CD4-positive, alpha-beta memory T cell (primary cell): ENCODE measurements at regions not wholly inside any gene's neighbourhood (a gene's known extent, or its start where the extent isn't known, plus 50 kb on each side); places are given as distances from the start of the nearest gene placed in this dataset.

Experiments
- CTCF ChIA-PET: fragments of 350-600 bp; sonication (Branson Sonifier 250); formaldehyde crosslinking; loops from one replicate; lab custom pipeline; 2021; ENCODE audit warnings: inconsistent platforms; ENCODE audit not compliant: partially characterized antibody; lab: Charles Lee
- POLR2A ChIA-PET: fragments of 350-600 bp; sonication (Branson Sonifier 250); formaldehyde crosslinking; loops from one replicate; lab custom pipeline; 2021; ENCODE audit not compliant: partially characterized antibody; lab: Charles Lee
- DNase-seq, 5 donors: peaks; one replicate each; pipeline versions ENCODE4 v3.0.0 to v3.0.0-alpha.2; 2020 to 2022; ENCODE audit warnings: mixed read lengths in 1 of 5
- H3K27ac ChIP-seq: one replicate; pipeline ENCODE4 v1.7.0; 2013; ENCODE audit warnings: low read depth, low read length
- H3K27me3 ChIP-seq: 2 replicates; pipeline ENCODE4 v1.7.0; 2013; ENCODE audit warnings: mild to moderate bottlenecking, low read length, moderate library complexity; ENCODE audit not compliant: insufficient read depth
- H3K36me3 ChIP-seq: 2 replicates; pipeline ENCODE4 v1.7.0; 2013; ENCODE audit warnings: mild to moderate bottlenecking, low read length, moderate library complexity; ENCODE audit not compliant: insufficient read depth
- H3K4me1 ChIP-seq: 2 replicates; pipeline ENCODE4 v1.7.0; 2013; ENCODE audit warnings: mild to moderate bottlenecking, low read length, moderate library complexity; ENCODE audit not compliant: insufficient read depth
- H3K4me3 ChIP-seq, 2 donors: one replicate each; pipeline ENCODE4 v1.7.0; 2013; ENCODE audit warnings: low read length in 2 of 2, mild to moderate bottlenecking in 1 of 2
- H3K9me3 ChIP-seq, 2 donors: one replicate each; pipeline ENCODE4 v1.7.0; 2013; ENCODE audit warnings: low read length in 2 of 2, control low read depth in 1 of 2; ENCODE audit not compliant: control insufficient read depth in 1 of 2
- H3K27ac Mint-ChIP-seq, 7 donors: one replicate each; pipeline ENCODE4 v1.8.0; 2020 to 2021; ENCODE audit warnings: mixed read lengths in 7 of 7, mild to moderate bottlenecking in 6 of 7, inconsistent platforms in 3 of 7, moderate library complexity in 3 of 7
- H3K27me3 Mint-ChIP-seq, 2 donors: one replicate each; pipeline ENCODE4 v1.8.0; 2020 to 2021; ENCODE audit warnings: mixed read lengths in 2 of 2
- H3K36me3 Mint-ChIP-seq, 2 donors: one replicate each; pipeline ENCODE4 v1.8.0; 2020 to 2021; ENCODE audit warnings: mixed read lengths in 2 of 2, inconsistent platforms in 1 of 2, mild to moderate bottlenecking in 1 of 2
- H3K4me1 Mint-ChIP-seq, 4 donors: one replicate each; pipeline ENCODE4 v1.8.0; 2020 to 2021; ENCODE audit warnings: mixed read lengths in 4 of 4, mild to moderate bottlenecking in 1 of 4
- H3K4me3 Mint-ChIP-seq, 8 donors: one replicate each; pipeline ENCODE4 v1.8.0; 2020 to 2021; ENCODE audit warnings: mixed read lengths in 8 of 8, mild to moderate bottlenecking in 7 of 8, moderate library complexity in 6 of 8, inconsistent platforms in 3 of 8
- H3K9me3 Mint-ChIP-seq, 8 donors: one replicate each; pipeline ENCODE4 v1.8.0; 2020 to 2021; ENCODE audit warnings: mixed read lengths in 8 of 8, mild to moderate bottlenecking in 5 of 8, inconsistent platforms in 3 of 8, moderate library complexity in 1 of 8
- intact Hi-C: fragments of 100-400 bp; cut with micrococcal nuclease; formaldehyde crosslinking; loops from one replicate; pipeline ENCODE4 v1.15.1; 2023

DNA sequence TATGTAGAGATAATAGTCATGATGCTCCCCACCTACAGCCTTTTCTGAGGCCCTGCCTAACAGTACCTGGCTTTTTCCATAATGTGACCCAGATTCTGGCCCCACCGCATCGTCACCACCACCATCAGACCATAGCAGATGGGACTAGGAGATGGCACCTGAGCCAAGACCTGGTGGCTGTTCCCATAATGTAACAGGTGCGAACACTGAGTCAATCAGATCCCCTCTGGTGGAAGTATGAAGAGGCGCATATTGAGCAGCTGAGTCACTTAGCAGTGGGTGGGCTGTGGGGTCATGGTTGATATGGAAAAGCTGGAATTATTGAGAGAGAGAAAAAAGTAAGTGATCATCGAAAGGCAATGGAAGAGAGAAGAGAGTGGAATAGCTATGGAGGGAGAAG, 578.0 kb upstream of the CADM1 start:
- intact Hi-C loops, result no loop called here

DNA sequence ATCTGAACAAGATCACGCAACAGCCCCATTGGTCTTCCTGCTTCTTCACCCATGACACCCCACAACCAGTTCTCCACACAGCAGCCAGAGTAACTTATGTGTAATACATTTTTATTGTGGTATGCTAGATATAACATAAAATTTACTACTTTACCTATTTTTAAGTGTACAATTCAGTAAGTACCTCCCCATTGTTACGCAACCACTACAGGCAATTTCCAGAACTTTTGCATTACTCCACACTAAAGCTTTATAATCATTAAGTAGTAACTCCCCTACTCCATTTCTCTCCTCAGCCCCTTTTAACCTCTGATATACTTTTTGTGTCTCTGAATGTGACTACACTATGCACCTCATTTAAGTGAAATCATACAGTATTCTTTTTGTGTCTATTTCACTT, 575.4 kb upstream of the CADM1 start:
- no peak overlapping the region for H3K27ac ChIP-seq
- H3K27me3 ChIP-seq, result no peaks in the 10 kb centered on the region
- H3K27ac Mint-ChIP-seq, result no peak overlapping the region
- H3K4me3 ChIP-seq, result no peak overlapping the region
- ChIA-PET POLR2A (no interaction called here), CTCF (no interaction called here)
- peaks cover 0 to 22% (median 4%) of the 10 kb centered on the region in 8 donors for H3K9me3 Mint-ChIP-seq
- intact Hi-C loops, result no loop called here
- H3K36me3 ChIP-seq, result no peaks in the 10 kb centered on the region
- DNase-seq, result no peak
- H3K9me3 ChIP-seq, result no peaks in the 10 kb centered on the region
- no peaks in the 10 kb centered on the region for H3K4me1 Mint-ChIP-seq
- H3K36me3 Mint-ChIP-seq, result no peaks in the 10 kb centered on the region
- no peaks in the 10 kb centered on the region for H3K4me1 ChIP-seq
- no peak overlapping the region for H3K4me3 Mint-ChIP-seq
- peaks cover 2 to 6% of the 10 kb centered on the region in 2 donors for H3K27me3 Mint-ChIP-seq

More for the DNA sequence above, 578.0 kb upstream of the CADM1 start:
- H3K36me3 Mint-ChIP-seq, result no peaks in the 10 kb centered on the region
- no peak for DNase-seq
- Histone ChIP-seq H3K9me3 (no peaks in the 10 kb centered on the region), H3K36me3 (no peaks in the 10 kb centered on the region), H3K4me1 (no peaks in the 10 kb centered on the region), H3K27me3 (no peaks in the 10 kb centered on the region), H3K27ac (no peak overlapping the region), H3K4me3 (no peak overlapping the region)
- peaks cover 3 to 4% of the 10 kb centered on the region in 2 donors for H3K27me3 Mint-ChIP-seq
- POLR2A ChIA-PET, result no interaction called here
- no peak overlapping the region for H3K4me3 Mint-ChIP-seq
- H3K4me1 Mint-ChIP-seq, result no peaks in the 10 kb centered on the region
- H3K9me3 Mint-ChIP-seq, result peaks cover 0 to 15% (median 4%) of the 10 kb centered on the region in 8 donors
- H3K27ac Mint-ChIP-seq, result no peak overlapping the region
- CTCF ChIA-PET, result no interaction called here

DNA sequence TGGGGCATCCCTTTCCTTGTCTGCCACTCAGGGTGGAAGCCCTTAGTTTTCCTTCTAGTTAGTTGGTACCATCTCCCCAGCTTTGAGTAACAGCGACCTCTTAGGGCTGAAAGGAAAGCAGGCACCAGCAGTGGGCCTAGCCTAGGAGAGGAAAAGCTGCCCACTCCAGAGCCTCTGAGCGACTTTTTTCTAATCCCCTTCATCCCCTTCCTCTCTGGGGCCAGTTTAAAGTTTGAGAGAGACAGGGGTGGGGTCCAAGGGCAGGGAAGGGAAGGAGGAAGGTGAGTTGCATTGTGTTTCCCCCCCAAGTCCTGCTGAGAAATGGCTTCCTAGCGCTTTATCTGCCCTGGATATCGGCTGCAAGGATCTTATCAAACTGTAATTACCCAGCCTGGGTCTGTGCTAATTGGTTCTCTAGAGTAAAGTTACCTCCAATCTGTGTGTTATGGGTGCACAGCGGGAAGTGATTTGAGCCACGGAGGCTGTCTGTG, 573.9 kb upstream of the CADM1 start:
- POLR2A ChIA-PET, result no interaction called here
- intact Hi-C loops, result no loop called here

GRCh38 chr11:116077092-116077491, 572.9 kb upstream of the CADM1 start:
- ChIA-PET POLR2A (no interaction called here), CTCF (no interaction called here)
- Mint-ChIP-seq H3K4me1 (no peaks in the 10 kb centered on the region), H3K27ac (no peak overlapping the region), H3K9me3 (peaks cover 0 to 18% (median 4%) of the 10 kb centered on the region in 8 donors), H3K4me3 (no peak overlapping the region), H3K27me3 (peaks cover 0 to 3% of the 10 kb centered on the region in 2 donors), H3K36me3 (no peaks in the 10 kb centered on the region)
- Histone ChIP-seq H3K4me1 (no peaks in the 10 kb centered on the region), H3K9me3 (no peaks in the 10 kb centered on the region), H3K27ac (no peak overlapping the region), H3K27me3 (no peaks in the 10 kb centered on the region), H3K4me3 (no peak overlapping the region), H3K36me3 (no peaks in the 10 kb centered on the region)
- DNase-seq, result no peak
- intact Hi-C loops, result no loop called here

More for the DNA sequence above, 573.9 kb upstream of the CADM1 start:
- no peaks in the 10 kb centered on the region for H3K9me3 ChIP-seq
- Mint-ChIP-seq H3K4me3 (no peak overlapping the region), H3K9me3 (peaks cover 0 to 22% (median 4%) of the 10 kb centered on the region in 8 donors), H3K27ac (no peak overlapping the region), H3K27me3 (peaks cover under 1 to 6% of the 10 kb centered on the region in 2 donors), H3K4me1 (no peaks in the 10 kb centered on the region), H3K36me3 (no peaks in the 10 kb centered on the region)
- no peak overlapping the region for H3K4me3 ChIP-seq
- H3K27ac ChIP-seq, result no peak overlapping the region
- no peaks in the 10 kb centered on the region for H3K4me1 ChIP-seq
- no peak for DNase-seq
- CTCF ChIA-PET, result no interaction called here
- no peaks in the 10 kb centered on the region for H3K27me3 ChIP-seq
- no peaks in the 10 kb centered on the region for H3K36me3 ChIP-seq

DNA sequence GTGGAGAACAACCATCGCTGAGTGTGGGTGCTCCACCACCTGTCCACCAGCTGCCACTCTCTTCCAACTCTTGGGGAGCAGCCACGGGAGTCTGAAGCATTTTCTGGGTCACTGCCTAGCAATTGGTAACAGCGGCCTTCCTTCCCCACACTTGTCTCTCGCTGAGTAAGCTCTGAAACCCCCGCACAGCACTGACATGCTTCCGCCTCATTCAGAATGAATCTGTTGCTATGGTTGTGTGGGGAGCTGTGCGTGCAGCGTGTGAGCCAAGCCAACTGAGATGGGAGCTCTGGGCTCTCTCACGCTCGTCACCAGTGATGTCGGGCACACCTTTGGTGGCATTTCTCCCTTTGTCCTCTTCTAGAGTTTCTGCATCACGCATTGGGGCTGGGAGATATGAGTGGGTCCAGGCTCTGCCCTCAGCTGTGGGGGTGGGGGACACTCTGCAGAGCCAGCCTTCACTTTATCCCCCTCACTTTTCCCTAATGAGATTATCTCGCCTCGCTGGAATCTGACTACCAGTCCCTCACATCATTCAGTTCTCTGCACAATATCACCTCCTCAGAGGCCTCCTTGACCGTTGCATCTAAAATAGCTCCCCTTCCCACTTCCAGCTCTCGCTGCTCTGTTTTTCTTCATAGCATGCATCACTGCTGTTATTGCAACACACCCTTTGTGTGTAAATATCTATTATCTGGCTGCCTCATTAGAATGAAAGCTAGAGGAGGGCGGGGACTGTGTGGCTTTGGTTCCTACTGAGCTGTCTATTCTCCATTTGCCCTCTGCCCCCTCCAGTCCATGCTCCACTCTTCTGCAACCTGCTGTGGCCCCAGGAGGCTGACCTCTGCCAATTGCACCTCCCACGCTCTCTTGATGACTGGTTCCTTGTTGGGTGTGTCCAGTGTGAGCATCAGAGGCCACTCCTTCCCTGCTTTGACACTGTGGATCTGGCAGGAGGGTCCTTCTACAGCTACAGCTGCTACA, 569.9 kb upstream of the CADM1 start:
- H3K27me3 Mint-ChIP-seq, result peaks cover 2 to 3% of the 10 kb centered on the region in 2 donors

DNA sequence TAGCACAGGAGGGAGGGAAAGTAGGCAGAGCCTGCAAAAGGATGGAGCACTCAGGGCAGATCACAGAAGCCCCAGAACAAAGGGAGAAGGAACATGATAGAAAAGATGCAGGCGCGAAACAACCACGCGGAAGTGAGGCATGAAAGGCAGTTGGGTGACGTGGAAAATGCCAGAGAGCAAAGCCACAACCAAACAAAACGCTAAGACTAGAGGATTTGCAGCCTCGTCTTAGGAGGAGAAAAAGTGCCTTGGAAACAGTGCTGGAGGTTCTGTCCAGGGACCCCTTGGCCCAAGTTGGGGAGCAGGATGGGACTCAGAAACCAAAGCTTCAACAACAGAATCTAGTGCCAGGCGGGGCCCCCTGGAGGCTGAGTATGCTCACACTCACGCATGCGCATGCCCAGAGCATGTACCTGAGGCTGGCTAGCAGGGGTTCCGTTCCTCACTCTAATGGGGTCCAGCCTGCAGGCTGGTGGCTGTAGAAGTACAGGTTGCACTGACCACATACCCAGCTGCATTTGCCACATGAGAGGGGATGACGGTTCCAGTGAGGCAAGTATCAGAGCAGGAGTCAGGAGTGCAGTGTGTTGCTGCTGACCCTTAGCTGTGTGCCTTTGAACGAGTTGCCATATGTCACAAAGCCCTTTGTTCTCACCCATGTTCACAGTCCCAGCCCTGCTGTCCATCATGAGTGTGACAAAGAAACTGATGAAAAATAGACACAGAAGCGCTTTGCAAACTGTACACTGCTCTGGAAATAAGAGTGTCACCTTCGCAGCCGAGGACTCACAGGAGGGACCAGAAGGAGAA, 568.6 kb upstream of the CADM1 start:
- H3K9me3 Mint-ChIP-seq, result peaks cover 0 to 8% (median 1%) of the 10 kb centered on the region in 8 donors
- H3K36me3 ChIP-seq, result no peaks in the 10 kb centered on the region
- POLR2A ChIA-PET, result no interaction called here
- no peaks in the 10 kb centered on the region for H3K36me3 Mint-ChIP-seq
- no peak for DNase-seq
- H3K9me3 ChIP-seq, result no peaks in the 10 kb centered on the region
- no peak overlapping the region for H3K27ac Mint-ChIP-seq
- no peak overlapping the region for H3K4me3 Mint-ChIP-seq
- H3K4me1 ChIP-seq, result no peaks in the 10 kb centered on the region
- H3K27me3 Mint-ChIP-seq, result peaks cover 2 to 3% of the 10 kb centered on the region in 2 donors
- CTCF ChIA-PET, result no interaction called here
- no peak overlapping the region for H3K27ac ChIP-seq
- H3K4me3 ChIP-seq, result no peak overlapping the region
- H3K4me1 Mint-ChIP-seq, result no peaks in the 10 kb centered on the region
- no peaks in the 10 kb centered on the region for H3K27me3 ChIP-seq
- intact Hi-C loops, result no loop called here

More for the DNA sequence above, 569.9 kb upstream of the CADM1 start:
- Histone ChIP-seq H3K4me1 (no peaks in the 10 kb centered on the region), H3K27me3 (no peaks in the 10 kb centered on the region), H3K27ac (no peak overlapping the region), H3K36me3 (no peaks in the 10 kb centered on the region), H3K9me3 (no peaks in the 10 kb centered on the region), H3K4me3 (no peak overlapping the region)
- ChIA-PET CTCF (interaction anchor here (1.0 kb wide), 1 partner anchor 10 kb away, joined by 3 read pairs; no protein-coding TSS in a partner anchor), POLR2A (no interaction called here)
- no peaks in the 10 kb centered on the region for H3K36me3 Mint-ChIP-seq
- H3K9me3 Mint-ChIP-seq, result peaks cover 0 to 8% (median 1%) of the 10 kb centered on the region in 8 donors
- no peaks in the 10 kb centered on the region for H3K4me1 Mint-ChIP-seq
- intact Hi-C loops, result no loop called here
- no peak overlapping the region for H3K27ac Mint-ChIP-seq
- no peak for DNase-seq
- no peak overlapping the region for H3K4me3 Mint-ChIP-seq

GRCh38 chr11:116072133-116072532, 567.9 kb upstream of the CADM1 start:
- Mint-ChIP-seq H3K9me3 (peaks cover 0 to 6% (median 0%) of the 10 kb centered on the region in 8 donors), H3K27ac (no peak overlapping the region), H3K27me3 (peaks cover 2 to 3% of the 10 kb centered on the region in 2 donors), H3K4me1 (no peaks in the 10 kb centered on the region), H3K4me3 (no peak overlapping the region), H3K36me3 (no peaks in the 10 kb centered on the region)
- Histone ChIP-seq H3K4me3 (no peak overlapping the region), H3K9me3 (no peaks in the 10 kb centered on the region), H3K36me3 (no peaks in the 10 kb centered on the region), H3K27me3 (no peaks in the 10 kb centered on the region), H3K4me1 (no peaks in the 10 kb centered on the region), H3K27ac (no peak overlapping the region)
- no peak for DNase-seq
- CTCF ChIA-PET, result no interaction called here
- intact Hi-C loops, result no loop called here
- POLR2A ChIA-PET, result no interaction called here
